Memory B cell (primary cell): ENCODE measurements at regions not wholly inside any gene's neighbourhood (a gene's known extent, or its start where the extent isn't known, plus 50 kb on each side); places are given as distances from the start of the nearest gene placed in this dataset.
A peak's percentile ranks its signal among the peaks of the same experiment; 100 is the strongest.

Experiments
- ATAC-seq: fragments of 150-1000 bp; cut with Tn5 transposase; 2 replicates; pipeline ENCODE4 v1.10.0; 2021; ENCODE audit warnings: low read depth, mild to moderate bottlenecking, moderate library complexity
- DNase-seq, 2 donors: peaks; one replicate each; pipeline ENCODE4 v3.0.0; 2022; ENCODE audit warnings: low spot score in 2 of 2
- H3K27ac Mint-ChIP-seq: one replicate; pipeline ENCODE4 v1.8.0; 2022; ENCODE audit warnings: mild to moderate bottlenecking, moderate library complexity, mixed read lengths
- H3K27me3 Mint-ChIP-seq: one replicate; pipeline ENCODE4 v1.8.0; 2022; ENCODE audit warnings: mixed read lengths
- H3K36me3 Mint-ChIP-seq: one replicate; pipeline ENCODE4 v1.8.0; 2022; ENCODE audit warnings: mild to moderate bottlenecking, mixed read lengths
- H3K4me1 Mint-ChIP-seq: one replicate; pipeline ENCODE4 v1.8.0; 2022; ENCODE audit warnings: mixed read lengths
- H3K4me3 Mint-ChIP-seq: one replicate; pipeline ENCODE4 v1.8.0; 2022; ENCODE audit warnings: mild to moderate bottlenecking, moderate library complexity, mixed read lengths
- H3K9me3 Mint-ChIP-seq: one replicate; pipeline ENCODE4 v1.8.0; 2022; ENCODE audit warnings: mixed read lengths

DNA sequence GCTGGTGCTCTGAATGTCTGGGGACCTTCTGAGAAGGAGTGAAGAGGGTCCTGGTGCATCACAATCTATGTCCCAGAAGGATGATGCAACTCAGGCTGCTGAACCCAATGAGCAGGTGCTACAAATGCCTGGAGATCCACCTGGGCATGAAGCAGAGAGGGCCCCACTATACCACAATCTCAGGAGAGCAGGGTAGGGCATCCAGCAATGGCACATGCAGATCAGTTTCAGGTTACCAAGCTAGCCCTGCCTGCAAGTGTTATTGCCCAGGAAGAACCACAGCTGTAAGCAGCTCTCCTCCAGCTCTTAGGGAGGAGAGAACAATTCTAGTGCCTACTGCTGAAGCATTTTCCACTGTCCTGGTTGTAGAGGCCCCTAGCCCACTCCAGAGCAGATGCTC is 389.2 kb upstream of the TNC start:
- Mint-ChIP-seq H3K36me3 (no peaks in the 10 kb centered on the region), H3K27ac (no peak overlapping the region), H3K4me1 (no peaks in the 10 kb centered on the region), H3K27me3 (peaks cover 3% of the 10 kb centered on the region), H3K9me3 (peaks cover 1% of the 10 kb centered on the region), H3K4me3 (no peak overlapping the region)
- DNase-seq (no peak), ATAC-seq (no peak)

- DNase-seq (no peak), ATAC-seq (no peak)
- Mint-ChIP-seq H3K27ac (no peak overlapping the region), H3K36me3 (no peaks in the 10 kb centered on the region), H3K9me3 (no peaks in the 10 kb centered on the region), H3K4me1 (no peaks in the 10 kb centered on the region), H3K27me3 (peaks cover 1% of the 10 kb centered on the region), H3K4me3 (no peak overlapping the region)
Measured at GRCh38 chr9:115513148-115513547, 395.2 kb upstream of the TNC start.

- Mint-ChIP-seq H3K9me3 (no peaks in the 10 kb centered on the region), H3K36me3 (no peaks in the 10 kb centered on the region), H3K27ac (no peak overlapping the region), H3K4me1 (no peaks in the 10 kb centered on the region), H3K27me3 (peaks cover 4% of the 10 kb centered on the region), H3K4me3 (no peak overlapping the region)
- ATAC-seq (no peak), DNase-seq (no peak)
Measured at GRCh38 chr9:115514454-115514853, 396.5 kb upstream of the TNC start.

- Mint-ChIP-seq H3K4me1 (no peaks in the 10 kb centered on the region), H3K27me3 (peaks cover 4% of the 10 kb centered on the region), H3K4me3 (no peak overlapping the region), H3K36me3 (no peaks in the 10 kb centered on the region), H3K27ac (no peak overlapping the region), H3K9me3 (peaks cover 2% of the 10 kb centered on the region)
- DNase-seq (no peak), ATAC-seq (no peak)
Measured at GRCh38 chr9:115517335-115518075, 399.5 kb upstream of the TNC start.

DNA sequence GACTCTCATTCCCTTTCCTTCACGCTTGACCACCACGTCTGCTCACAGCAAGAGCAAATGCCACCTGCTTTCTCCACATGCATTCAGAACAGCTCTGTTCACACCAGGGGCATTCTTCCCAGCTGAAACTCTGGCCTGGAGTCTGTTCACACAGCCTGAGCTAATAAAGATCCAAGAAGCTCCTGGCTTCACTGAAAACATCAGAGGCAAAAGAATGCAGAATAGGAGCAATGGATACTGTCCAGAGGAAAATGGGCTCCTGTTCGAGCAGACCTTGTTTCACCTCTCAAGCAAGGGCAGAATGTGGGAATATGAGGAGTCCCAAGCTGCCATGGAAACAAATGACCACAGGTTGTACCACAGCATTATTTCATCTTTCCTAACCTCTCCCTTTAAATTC is 402.7 kb upstream of the TNC start:
- Mint-ChIP-seq H3K4me1 (no peaks in the 10 kb centered on the region), H3K27me3 (peaks cover 6% of the 10 kb centered on the region), H3K9me3 (peaks cover 2% of the 10 kb centered on the region), H3K27ac (no peak overlapping the region), H3K4me3 (no peak overlapping the region), H3K36me3 (no peaks in the 10 kb centered on the region)
- no peak for DNase-seq
- no peak for ATAC-seq

DNA sequence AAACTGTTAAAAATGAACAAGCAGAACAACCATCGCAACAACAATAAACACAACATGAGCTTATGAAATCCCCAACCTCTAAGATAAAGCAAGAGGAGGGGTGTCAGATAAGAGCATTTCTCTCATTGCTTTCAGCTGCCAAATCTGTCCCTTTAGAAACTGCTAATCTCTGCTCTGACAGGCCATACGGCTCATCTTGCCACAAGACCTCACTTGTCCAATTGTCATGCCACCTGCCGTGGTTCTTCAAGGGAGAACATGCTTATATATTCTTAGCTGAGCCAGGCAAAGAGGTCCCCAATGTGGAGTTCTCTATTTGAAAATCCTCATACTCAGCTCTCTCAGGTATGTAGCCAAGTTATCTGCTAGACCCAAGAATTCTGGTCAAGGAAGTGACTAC is 405.0 kb upstream of the TNC start:
- Mint-ChIP-seq H3K4me1 (no peaks in the 10 kb centered on the region), H3K4me3 (no peak overlapping the region), H3K27me3 (peaks cover 6% of the 10 kb centered on the region), H3K36me3 (no peaks in the 10 kb centered on the region), H3K9me3 (peaks cover 2% of the 10 kb centered on the region), H3K27ac (no peak overlapping the region)
- DNase-seq (no peak), ATAC-seq (no peak)

GRCh38 chr9:115524453-115525059 is 406.6 kb upstream of the TNC start:
- Mint-ChIP-seq H3K27me3 (peaks cover 5% of the 10 kb centered on the region), H3K36me3 (no peaks in the 10 kb centered on the region), H3K4me3 (no peak overlapping the region), H3K4me1 (no peaks in the 10 kb centered on the region), H3K27ac (no peak overlapping the region), H3K9me3 (peaks cover 2% of the 10 kb centered on the region)
- DNase-seq (peak in 1 of 2 donors; percentile 8), ATAC-seq (no peak)

DNA sequence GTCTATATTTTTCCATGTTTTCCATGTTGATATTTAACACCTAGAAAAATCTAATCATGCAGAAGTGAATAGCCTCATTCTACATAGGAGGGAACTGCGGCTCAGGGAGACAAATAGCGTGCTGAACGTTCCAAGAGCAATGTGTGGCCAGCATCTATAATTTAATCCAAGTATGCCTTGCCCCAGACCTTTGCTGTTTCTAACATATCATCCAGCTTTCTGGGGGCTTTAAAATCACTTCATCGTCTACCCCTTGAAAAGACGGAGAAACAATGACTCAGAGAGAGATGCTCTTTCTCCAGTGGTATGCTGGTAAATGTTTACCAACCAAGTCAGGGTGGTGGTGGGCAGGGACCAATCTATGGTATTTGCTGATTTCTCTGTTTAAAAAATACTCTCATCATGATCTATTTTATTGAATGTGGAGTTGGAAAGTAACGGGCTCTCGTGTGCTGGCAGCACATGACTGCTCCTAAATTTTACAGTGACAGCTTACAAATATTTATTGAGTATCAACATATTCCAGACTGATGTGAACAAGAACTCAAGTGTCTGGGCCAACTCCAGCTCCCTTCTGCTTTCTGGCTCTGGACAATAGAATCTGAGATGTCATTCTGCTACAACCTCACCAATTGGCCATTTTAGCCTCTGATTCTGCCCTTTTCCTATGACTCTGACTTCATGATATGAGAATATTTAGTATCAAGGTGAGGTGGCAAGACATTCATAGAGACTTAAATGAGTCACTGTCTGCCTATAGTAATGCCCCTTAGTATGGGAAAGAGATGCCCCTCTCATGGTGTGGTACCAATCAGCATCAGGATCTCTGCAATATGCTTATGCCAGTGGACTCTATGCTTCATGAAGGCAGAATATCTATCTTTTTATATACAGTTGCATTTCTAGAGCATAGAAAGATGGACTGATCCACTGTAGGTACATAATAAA is 407.4 kb upstream of the TNC start:
- no peak for ATAC-seq
- H3K27ac Mint-ChIP-seq: no peak overlapping the region
- no peaks in the 10 kb centered on the region for H3K4me1 Mint-ChIP-seq
- no peak for DNase-seq
- no peaks in the 10 kb centered on the region for H3K36me3 Mint-ChIP-seq
- no peak overlapping the region for H3K4me3 Mint-ChIP-seq
- H3K27me3 Mint-ChIP-seq: peaks cover 8% of the 10 kb centered on the region
- H3K9me3 Mint-ChIP-seq: peaks cover 2% of the 10 kb centered on the region

DNA sequence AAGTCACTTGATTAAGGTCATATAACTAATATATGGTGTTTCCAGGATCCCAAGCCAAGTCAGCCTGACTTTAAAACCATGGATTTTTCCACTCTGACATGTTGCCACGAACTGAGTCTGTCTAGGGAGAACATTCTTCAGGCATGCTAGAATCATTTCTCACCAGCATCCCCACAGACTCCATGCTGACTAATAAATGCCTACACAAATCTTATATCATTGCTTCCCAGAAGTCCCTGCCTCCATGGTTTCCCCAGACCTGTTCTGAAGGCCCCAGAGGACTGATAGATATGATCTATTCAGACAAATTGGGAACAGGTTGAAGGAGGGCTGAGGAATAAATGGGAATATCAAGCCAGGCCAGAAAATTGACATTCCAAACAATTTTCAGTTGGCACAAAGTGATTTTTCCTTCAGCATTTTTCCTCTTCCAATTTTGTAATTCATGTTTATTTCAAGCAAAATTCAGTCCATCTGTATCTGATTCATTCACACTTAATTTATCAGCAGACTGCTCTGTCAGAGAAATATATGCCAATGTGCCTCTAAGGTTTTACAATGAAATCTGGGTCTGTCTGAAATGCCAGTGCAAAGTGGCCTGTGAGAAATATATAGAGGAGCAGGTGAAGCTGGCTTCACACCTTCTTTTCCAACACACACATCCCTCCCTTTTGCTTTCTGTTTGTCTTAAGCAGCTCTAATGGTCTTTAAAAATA is 413.6 kb upstream of the TNC start:
- Mint-ChIP-seq H3K36me3 (no peaks in the 10 kb centered on the region), H3K27me3 (peaks cover 11% of the 10 kb centered on the region), H3K4me1 (no peaks in the 10 kb centered on the region), H3K27ac (no peak overlapping the region), H3K4me3 (no peak overlapping the region), H3K9me3 (no peaks in the 10 kb centered on the region)
- no peak for DNase-seq
- ATAC-seq: no peak

- Mint-ChIP-seq H3K27me3 (peaks cover 11% of the 10 kb centered on the region), H3K9me3 (no peaks in the 10 kb centered on the region), H3K27ac (no peak overlapping the region), H3K4me1 (no peaks in the 10 kb centered on the region), H3K36me3 (no peaks in the 10 kb centered on the region), H3K4me3 (no peak overlapping the region)
- DNase-seq (no peak), ATAC-seq (no peak)
Measured at GRCh38 chr9:115533511-115533910, 415.6 kb upstream of the TNC start.

- no peaks in the 10 kb centered on the region for H3K4me1 Mint-ChIP-seq
- DNase-seq: no peak
- no peaks in the 10 kb centered on the region for H3K36me3 Mint-ChIP-seq
- H3K27ac Mint-ChIP-seq: no peak overlapping the region
- no peak overlapping the region for H3K4me3 Mint-ChIP-seq
- peaks cover 5% of the 10 kb centered on the region for H3K27me3 Mint-ChIP-seq
- no peak for ATAC-seq
- H3K9me3 Mint-ChIP-seq: no peaks in the 10 kb centered on the region
Measured at GRCh38 chr9:115540091-115540490, 422.1 kb upstream of the TNC start.

DNA sequence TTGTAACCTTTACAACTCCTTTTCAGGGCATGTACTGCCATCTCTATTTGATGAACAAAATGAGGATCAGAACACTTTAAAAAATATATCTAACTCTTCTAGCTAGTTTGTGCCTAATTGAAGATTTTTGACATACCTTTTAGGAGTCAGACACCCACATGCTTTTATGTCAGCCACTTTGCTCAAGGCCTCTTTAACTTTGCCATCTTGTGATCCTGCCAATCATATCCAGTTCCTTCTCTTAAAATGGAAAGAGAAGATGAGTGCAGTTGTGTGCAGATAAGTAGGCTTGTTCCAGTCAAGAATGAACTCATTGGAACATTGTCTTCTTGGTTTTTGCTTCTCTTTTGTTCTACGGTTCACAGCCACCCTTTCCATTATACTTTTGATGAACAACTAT is 425.6 kb upstream of the TNC start:
- Mint-ChIP-seq H3K36me3 (no peaks in the 10 kb centered on the region), H3K9me3 (no peaks in the 10 kb centered on the region), H3K4me3 (no peak overlapping the region), H3K27me3 (peaks cover 9% of the 10 kb centered on the region), H3K27ac (no peak overlapping the region), H3K4me1 (no peaks in the 10 kb centered on the region)
- DNase-seq (no peak), ATAC-seq (no peak)

DNA sequence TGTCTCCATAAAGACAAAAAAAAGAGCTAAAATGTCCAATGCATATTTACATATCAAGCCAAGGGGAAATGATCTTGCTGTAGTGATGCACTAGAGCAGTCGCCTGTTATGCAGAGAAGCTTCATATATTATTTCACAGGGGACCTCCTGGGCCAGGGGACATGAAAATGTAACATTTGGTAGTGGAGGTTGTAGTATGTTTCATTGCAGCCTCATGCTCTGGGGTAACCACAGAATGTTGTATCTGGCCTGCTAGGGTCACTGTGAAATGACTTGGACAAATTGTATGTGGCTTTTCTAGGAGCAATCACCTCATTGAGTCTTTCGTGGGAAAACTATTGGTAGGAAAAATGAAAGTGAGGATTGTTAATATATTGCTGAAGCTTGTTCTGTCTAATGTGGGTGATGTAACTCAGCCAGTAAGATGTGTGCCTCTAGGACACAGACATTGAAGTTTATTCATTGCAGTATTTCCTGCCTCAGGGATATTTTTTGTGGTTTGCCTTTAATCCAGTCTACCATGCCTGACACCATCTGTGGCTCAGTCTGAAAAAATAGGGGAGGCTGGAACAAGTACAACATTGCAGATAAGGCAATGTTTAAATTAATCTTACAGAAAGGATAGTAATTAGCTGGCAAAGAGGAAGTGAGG is 430.8 kb upstream of the TNC start:
- no peaks in the 10 kb centered on the region for H3K36me3 Mint-ChIP-seq
- peaks cover 3% of the 10 kb centered on the region for H3K4me1 Mint-ChIP-seq
- no peak overlapping the region for H3K27ac Mint-ChIP-seq
- no peak overlapping the region for H3K4me3 Mint-ChIP-seq
- H3K9me3 Mint-ChIP-seq: no peaks in the 10 kb centered on the region
- DNase-seq: no peak
- peaks cover 7% of the 10 kb centered on the region for H3K27me3 Mint-ChIP-seq
- ATAC-seq: no peak
